H9 (cell line): ENCODE measurements at regions not wholly inside any gene's neighbourhood (a gene's known extent, or its start where the extent isn't known, plus 50 kb on each side); places are given as distances from the start of the nearest gene placed in this dataset.

Experiments used
- DNase-seq: peaks from one replicate; pipeline ENCODE4 v3.0.0-alpha.2; 2017
- H2AFZ ChIP-seq: one replicate; pipeline ENCODE4 v1.6.1; 2013; ENCODE audit warnings: mild to moderate bottlenecking, low read length, control low read depth, moderate library complexity
- H2AK5ac ChIP-seq: 2 replicates; pipeline ENCODE4 v1.6.1; 2013; ENCODE audit warnings: low read length, control low read depth, mixed read lengths; ENCODE audit not compliant: insufficient read length
- H2BK120ac ChIP-seq: one replicate; pipeline ENCODE4 v1.6.1; 2013; ENCODE audit warnings: low read depth, mild to moderate bottlenecking, low read length, control low read depth, inconsistent platforms; ENCODE audit not compliant: poor library complexity, severe bottlenecking
- H2BK12ac ChIP-seq: 2 replicates; pipeline ENCODE4 v1.6.1; 2013; ENCODE audit warnings: low read length, control low read depth, mixed read lengths, low read depth; ENCODE audit not compliant: insufficient read length
- H2BK15ac ChIP-seq: 2 replicates; pipeline ENCODE4 v1.6.1; 2013; ENCODE audit warnings: low read depth, low read length, control low read depth
- H2BK20ac ChIP-seq: one replicate; pipeline ENCODE4 v1.6.1; 2013; ENCODE audit warnings: low read depth, mild to moderate bottlenecking, low read length, control low read depth, inconsistent platforms; ENCODE audit not compliant: poor library complexity, severe bottlenecking
- H2BK5ac ChIP-seq: 2 replicates; pipeline ENCODE4 v1.6.1; 2013; ENCODE audit warnings: low read length, control low read depth, mixed read lengths; ENCODE audit not compliant: insufficient read length
- H3K14ac ChIP-seq: 2 replicates; pipeline ENCODE4 v1.6.1; 2013; ENCODE audit warnings: low read length, control low read depth; ENCODE audit not compliant: insufficient read depth
- H3K18ac ChIP-seq: 2 replicates; pipeline ENCODE4 v1.6.1; 2013; ENCODE audit warnings: low read depth, mild to moderate bottlenecking, mixed read lengths, low read length, control low read depth; ENCODE audit not compliant: insufficient read length
- H3K23ac ChIP-seq: 2 replicates; pipeline ENCODE4 v1.6.1; 2013; ENCODE audit warnings: low read length, control low read depth, mixed read lengths, low read depth; ENCODE audit not compliant: insufficient read length
- H3K23me2 ChIP-seq: 2 replicates; pipeline ENCODE4 v1.6.1; 2013; ENCODE audit warnings: low read depth, mild to moderate bottlenecking, mixed read lengths, low read length, control low read depth; ENCODE audit not compliant: insufficient read length, poor library complexity, severe bottlenecking
- H3K27ac ChIP-seq: 2 replicates; pipeline ENCODE4 v1.5.1; 2013; ENCODE audit warnings: low read length, control low read depth, mixed read lengths, low read depth; ENCODE audit not compliant: insufficient read length
- H3K27me3 ChIP-seq: 2 replicates; pipeline ENCODE4 v1.6.1; 2013; ENCODE audit warnings: low read length, control low read depth, inconsistent platforms; ENCODE audit not compliant: insufficient read depth
- H3K4ac ChIP-seq: 2 replicates; pipeline ENCODE4 v1.6.1; 2013; ENCODE audit warnings: low read depth, mild to moderate bottlenecking, control low read depth, inconsistent platforms, low read length, moderate library complexity
- H3K4me1 ChIP-seq: 2 replicates; pipeline ENCODE4 v1.6.1; 2013; ENCODE audit warnings: low read length, control low read depth, inconsistent platforms; ENCODE audit not compliant: insufficient read depth
- H3K4me2 ChIP-seq: 2 replicates; pipeline ENCODE4 v1.6.1; 2013; ENCODE audit warnings: low read length, control low read depth, mixed read lengths; ENCODE audit not compliant: insufficient read length, insufficient read depth
- H3K56ac ChIP-seq: 2 replicates; pipeline ENCODE4 v1.6.1; 2013; ENCODE audit warnings: low read depth, mild to moderate bottlenecking, mixed read lengths, low read length, control low read depth; ENCODE audit not compliant: insufficient read length
- H3K79me1 ChIP-seq: 2 replicates; pipeline ENCODE4 v1.6.1; 2013; ENCODE audit warnings: low read depth, mild to moderate bottlenecking, moderate library complexity, low read length, control low read depth, inconsistent platforms; ENCODE audit not compliant: insufficient read depth, poor library complexity, severe bottlenecking
- H3K79me2 ChIP-seq: 2 replicates; pipeline ENCODE4 v1.6.1; 2013; ENCODE audit warnings: low read length, control low read depth, inconsistent platforms; ENCODE audit not compliant: insufficient read depth
- H3K9ac ChIP-seq: 2 replicates; pipeline ENCODE4 v1.6.1; 2013; ENCODE audit warnings: low read length, control low read depth, mixed read lengths; ENCODE audit not compliant: insufficient read length; ENCODE audit errors: extremely low read depth
- H3K9me3 ChIP-seq: one replicate; pipeline ENCODE4 v1.6.1; 2013; ENCODE audit warnings: low read depth, low read length, inconsistent platforms; ENCODE audit not compliant: control insufficient read depth
- H3T11ph ChIP-seq: one replicate; pipeline ENCODE4 v1.6.1; 2013; ENCODE audit warnings: mild to moderate bottlenecking, low read length, control low read depth, inconsistent platforms
- H4K20me1 ChIP-seq: one replicate; pipeline ENCODE4 v1.6.1; 2013; ENCODE audit not compliant: control insufficient read depth, insufficient read length, insufficient read depth
- H4K5ac ChIP-seq: 2 replicates; pipeline ENCODE4 v1.6.1; 2013; ENCODE audit warnings: low read depth, mild to moderate bottlenecking, mixed read lengths, low read length, control low read depth; ENCODE audit not compliant: insufficient read length
- H4K8ac ChIP-seq: replicated peaks from 2 replicates; pipeline ENCODE4 v1.6.1; 2013; ENCODE audit warnings: low read length, control low read depth, mixed read lengths, low read depth; ENCODE audit not compliant: insufficient read length
- H4K91ac ChIP-seq: 2 replicates; pipeline ENCODE4 v1.6.1; 2013; ENCODE audit warnings: low read depth, mild to moderate bottlenecking, moderate library complexity, mixed read lengths, low read length, control low read depth; ENCODE audit not compliant: insufficient read length
- H3K27ac Mint-ChIP-seq, 3 experiments: 2 replicates in 2 of 3; 3 replicates in 1 of 3; pipeline ENCODE4 v1.8.0; 2020 to 2021; ENCODE audit warnings: mixed read lengths in 3 of 3, mild to moderate bottlenecking in 1 of 3, moderate library complexity in 1 of 3
- H3K27me3 Mint-ChIP-seq: 2 replicates; pipeline ENCODE4 v1.8.0; 2021; ENCODE audit warnings: low read depth, mild to moderate bottlenecking, moderate library complexity, mixed read lengths
- H3K36me3 Mint-ChIP-seq, 3 experiments: 2 replicates in 2 of 3; 3 replicates in 1 of 3; pipeline ENCODE4 v1.8.0; 2020 to 2021; ENCODE audit warnings: low read depth in 3 of 3, mixed read lengths in 3 of 3; ENCODE audit not compliant: insufficient read depth in 1 of 3
- H3K4me1 Mint-ChIP-seq, 2 experiments: 2 replicates each; pipeline ENCODE4 v1.8.0; 2020; ENCODE audit warnings: mixed read lengths in 2 of 2
- H3K4me3 Mint-ChIP-seq, 2 experiments: 2 replicates in 1 of 2; 3 replicates in 1 of 2; pipeline ENCODE4 v1.8.0; 2020 to 2021; ENCODE audit warnings: mild to moderate bottlenecking in 2 of 2, mixed read lengths in 2 of 2, moderate library complexity in 1 of 2
- H3K9me3 Mint-ChIP-seq, 2 experiments: 2 replicates in 1 of 2; 3 replicates in 1 of 2; pipeline ENCODE4 v1.8.0; 2020; ENCODE audit warnings: mild to moderate bottlenecking in 2 of 2, mixed read lengths in 2 of 2, moderate library complexity in 1 of 2
- CTCF ChIP-seq: fragments of 200-600 bp; sonication (generic); conservative IDR thresholded peaks from 3 replicates; pipeline ENCODE4 v1.8.0; 2021; ENCODE audit warnings: antibody characterized with exemption, mild to moderate bottlenecking

- Histone ChIP-seq H2AFZ (no peak overlapping the region), H3K18ac (no peak overlapping the region), H2AK5ac (no peak overlapping the region), H3K79me2 (no peaks in the 10 kb centered on the region), H4K5ac (no peak overlapping the region), H2BK20ac (no peak overlapping the region), H2BK120ac (no peak overlapping the region), H3K4me1 (peaks cover 3% of the 10 kb centered on the region; the same call in 1 of the 2 replicates), H4K91ac (no peak overlapping the region), H4K20me1 (no peaks in the 10 kb centered on the region), H3K9me3 (no peaks in the 10 kb centered on the region), H3K27me3 (no peaks in the 10 kb centered on the region), H3K4me2 (no peak overlapping the region), H3K23me2 (no peaks in the 10 kb centered on the region), H3K23ac (no peak overlapping the region), H3K4ac (no peak overlapping the region), H3K14ac (no peak overlapping the region), H3K79me1 (no peaks in the 10 kb centered on the region), H3K27ac (no peak overlapping the region), H3K56ac (no peak overlapping the region), H2BK12ac (no peak overlapping the region), H3T11ph (no peak overlapping the region), H2BK15ac (no peak overlapping the region), H4K8ac (no peak overlapping the region), H2BK5ac (no peak overlapping the region), H3K9ac (no peak overlapping the region)
- DNase-seq, result no peak
- H3K9me3 Mint-ChIP-seq, result no peaks in the 10 kb centered on the region
- no peak for TF ChIP-seq CTCF
- peaks cover 18 to 22% of the 10 kb centered on the region in 2 experiments for H3K4me1 Mint-ChIP-seq
- no peak overlapping the region for H3K27ac Mint-ChIP-seq
- H3K27me3 Mint-ChIP-seq, result no peaks in the 10 kb centered on the region
- H3K36me3 Mint-ChIP-seq, result no peaks in the 10 kb centered on the region
- H3K4me3 Mint-ChIP-seq, result no peak overlapping the region
These were observed 403.3 kb downstream of the HGF start for GRCh38 chr7:81366546-81366945.
